Peyer's patch (tissue), 4 donors: ENCODE measurements at regions not wholly inside any gene's neighbourhood (a gene's known extent, or its start where the extent isn't known, plus 50 kb on each side); places are given as distances from the start of the nearest gene placed in this dataset.

ENCODE experiments used
- DNase-seq, 3 donors: peaks; one replicate each; pipeline ENCODE4 v3.0.0-alpha.2; 2017 to 2019
- H3K27ac ChIP-seq, 4 donors: fragments of 200-600 bp; sonication (generic); one replicate each; pipeline ENCODE4 v1.5.1; 2016 to 2019
- H3K27me3 ChIP-seq, 2 donors: fragments of 200-600 bp; sonication (generic); one replicate each; pipeline ENCODE4 v1.5.1; 2019
- H3K36me3 ChIP-seq, 3 donors: fragments of 200-600 bp; sonication (generic); one replicate each; pipeline ENCODE4 v1.5.1; 2016 to 2019
- H3K4me1 ChIP-seq, 4 donors: fragments of 200-600 bp; sonication (generic); one replicate each; pipeline ENCODE4 v1.5.1; 2016 to 2019
- H3K4me3 ChIP-seq, 4 donors: fragments of 200-600 bp; sonication (generic); 1 replicate in 3 of 4; 2 replicates in 1 of 4; pipeline ENCODE4 v1.5.1; 2016 to 2019; ENCODE audit warnings: mild to moderate bottlenecking in 1 of 4
- H3K9me3 ChIP-seq, 4 donors: fragments of 200-600 bp; sonication (generic); one replicate each; pipeline ENCODE4 v1.5.1; 2016 to 2019; ENCODE audit warnings: mild to moderate bottlenecking in 1 of 4
- CTCF ChIP-seq, 6 experiments: fragments of 450-650 bp in 4 of 6; fragments of 200-600 bp in 2 of 6; sonication (generic) in 1 of 6; IDR thresholded peaks; one replicate each; pipeline ENCODE4 v1.5.1; 2017 to 2019; ENCODE audit warnings: antibody characterized with exemption in 6 of 6, mild to moderate bottlenecking in 3 of 6, moderate library complexity in 1 of 6
- POLR2A ChIP-seq, 2 donors: fragments of 450-650 bp; IDR thresholded peaks; one replicate each; pipeline ENCODE4 v1.5.1; 2017; ENCODE audit warnings: antibody characterized with exemption in 2 of 2, mild to moderate bottlenecking in 2 of 2, moderate library complexity in 2 of 2

- DNase-seq = peak; percentile 37 to 91 (median 84)
- TF ChIP-seq POLR2A (IDR thresholded peaks at IDR 0.05) (no peak), CTCF (IDR thresholded peaks at IDR 0.05) (no peak)
- Histone ChIP-seq H3K27ac (peak overlapping the region; percentile 50 to 75 (median 64)), H3K27me3 (no peaks in the 10 kb centered on the region), H3K4me3 (peak overlapping the region in 2 of 4 donors; percentile 1 to 21), H3K36me3 (no peaks in the 10 kb centered on the region), H3K9me3 (no peaks in the 10 kb centered on the region), H3K4me1 (peaks cover 0 to 19% (median 0%) of the 10 kb centered on the region in 4 donors)
Observed at GRCh38 chr20:50320901-50321796, 130.5 kb downstream of the CEBPB start.

GRCh38 chr20:50321797-50322480 lies 131.3 kb downstream of the CEBPB start:
- Histone ChIP-seq H3K4me1 (peaks cover 0 to 19% (median 0%) of the 10 kb centered on the region in 4 donors), H3K4me3 (no peak overlapping the region), H3K36me3 (no peaks in the 10 kb centered on the region), H3K27me3 (no peaks in the 10 kb centered on the region), H3K27ac (peak overlapping the region; percentile 50 to 75 (median 64)), H3K9me3 (no peaks in the 10 kb centered on the region)
- TF ChIP-seq CTCF (IDR thresholded peaks at IDR 0.05) (no peak), POLR2A (IDR thresholded peaks at IDR 0.05) (no peak)
- DNase-seq = no peak

- no peaks in the 10 kb centered on the region for H3K9me3 ChIP-seq
- peak overlapping the region in 1 of 4 donors; percentile 63 for H3K27ac ChIP-seq
- H3K4me3 ChIP-seq = no peak overlapping the region
- H3K36me3 ChIP-seq = no peaks in the 10 kb centered on the region
- TF ChIP-seq CTCF (IDR thresholded peaks at IDR 0.05) (no peak), POLR2A (IDR thresholded peaks at IDR 0.05) (no peak)
- no peaks in the 10 kb centered on the region for H3K27me3 ChIP-seq
- no peak for DNase-seq
- peaks cover 0 to 19% (median 0%) of the 10 kb centered on the region in 4 donors for H3K4me1 ChIP-seq
Observed at GRCh38 chr20:50322703-50323131, 132.1 kb downstream of the CEBPB start.

- H3K4me3 ChIP-seq = no peak overlapping the region
- no peak for TF ChIP-seq POLR2A (IDR thresholded peaks at IDR 0.05)
- TF ChIP-seq CTCF (IDR thresholded peaks at IDR 0.05) = no peak
- H3K9me3 ChIP-seq = no peaks in the 10 kb centered on the region
- no peak for DNase-seq
- peaks cover 0 to 19% (median 0%) of the 10 kb centered on the region in 4 donors for H3K4me1 ChIP-seq
- no peak overlapping the region for H3K27ac ChIP-seq
- no peaks in the 10 kb centered on the region for H3K27me3 ChIP-seq
- H3K36me3 ChIP-seq = no peaks in the 10 kb centered on the region
Observed at GRCh38 chr20:50323209-50323608, 132.6 kb downstream of the CEBPB start.

GRCh38 chr20:50323777-50324775 lies 133.4 kb downstream of the CEBPB start:
- no peak overlapping the region for H3K27ac ChIP-seq
- no peaks in the 10 kb centered on the region for H3K9me3 ChIP-seq
- H3K4me3 ChIP-seq = no peak overlapping the region
- H3K36me3 ChIP-seq = no peaks in the 10 kb centered on the region
- H3K27me3 ChIP-seq = no peaks in the 10 kb centered on the region
- peaks cover 0 to 19% (median 0%) of the 10 kb centered on the region in 4 donors for H3K4me1 ChIP-seq
- no peak for DNase-seq
- TF ChIP-seq POLR2A (IDR thresholded peaks at IDR 0.05) (no peak), CTCF (IDR thresholded peaks at IDR 0.05) (no peak)
